Endothelial cell of umbilical vein (primary cell): ENCODE measurements at regions not wholly inside any gene's neighbourhood (a gene's known extent, or its start where the extent isn't known, plus 50 kb on each side); places are given as distances from the start of the nearest gene placed in this dataset.

Experiments used
- BruUV-seq: library from RNA; stranded (reverse); fragments of 400-500 nt; replicated peaks from 2 replicates; lab custom pipeline; 2021; lab: Mats Ljungman, UMichigan
- CTCF ChIA-PET: fragments of 300-600, 350-600 bp; sonication (Branson Sonifier 250); formaldehyde crosslinking; loops from one replicate; lab custom pipeline; 2021; ENCODE audit warnings: antibody characterized with exemption, inconsistent platforms; lab: Charles Lee
- POLR2A ChIA-PET: fragments of 300-600, 350-600 bp; sonication (Branson Sonifier 250); formaldehyde crosslinking; loops from one replicate; lab custom pipeline; 2021; ENCODE audit warnings: antibody characterized with exemption, inconsistent platforms; lab: Charles Lee
- DNase-seq: peaks from one replicate; pipeline ENCODE4 v3.0.0-alpha.2; 2011; ENCODE audit warnings: low read depth, low spot score
- FAIRE-seq: peaks from 2 replicates; lab custom pipeline; 2011; peaks lifted over from hg19 to GRCh38; lab: Jason Lieb, UNC
- H2AFZ ChIP-seq: 2 replicates; pipeline ENCODE4 v1.6.0; 2012; ENCODE audit warnings: low read depth, low read length, control low read depth, inconsistent platforms
- H3K27ac ChIP-seq: 2 replicates; pipeline ENCODE4 v1.5.1; 2011; ENCODE audit warnings: low read depth, mild to moderate bottlenecking, control low read depth, low read length, moderate library complexity; ENCODE audit not compliant: insufficient read depth
- H3K27me3 ChIP-seq, 2 experiments: 2 replicates each; pipeline versions ENCODE4 v1.6.0 to v1.6.1; 2011; ENCODE audit warnings: low read length in 2 of 2, mixed read lengths in 1 of 2; ENCODE audit not compliant: control insufficient read depth in 2 of 2, insufficient read depth in 2 of 2
- H3K36me3 ChIP-seq, 2 experiments: 2 replicates in 1 of 2; 3 replicates in 1 of 2; pipeline ENCODE4 v1.5.1; 2011; ENCODE audit warnings: low read length in 2 of 2, mild to moderate bottlenecking in 1 of 2, moderate library complexity in 1 of 2; ENCODE audit not compliant: control insufficient read depth in 2 of 2, insufficient read depth in 2 of 2; ENCODE audit errors: extremely low read depth in 1 of 2
- H3K4me1 ChIP-seq: 3 replicates; pipeline ENCODE4 v1.5.1; 2011; ENCODE audit warnings: mild to moderate bottlenecking, low read length; ENCODE audit not compliant: control insufficient read depth, insufficient read depth; ENCODE audit errors: extremely low read depth
- H3K4me2 ChIP-seq: 2 replicates; pipeline ENCODE4 v1.6.1; 2011; ENCODE audit warnings: low read length, control low read depth, mixed read lengths; ENCODE audit not compliant: insufficient read depth
- H3K4me3 ChIP-seq, 3 experiments: fragments of 200-600 bp in 1 of 3; sonication (generic), shearing (Covaris generic) in 1 of 3; replicated peaks in 1 of 3; 2 replicates each; pipeline ENCODE4 v1.5.1; 2011 to 2016; ENCODE audit warnings: control low read depth in 3 of 3, low read length in 3 of 3, mild to moderate bottlenecking in 2 of 3, inconsistent platforms in 1 of 3, low read depth in 1 of 3, moderate library complexity in 1 of 3; ENCODE audit not compliant: insufficient read depth in 1 of 3
- H3K79me2 ChIP-seq: 2 replicates; pipeline ENCODE4 v1.6.0; 2012; ENCODE audit warnings: low read length, inconsistent platforms; ENCODE audit not compliant: control insufficient read depth, insufficient read depth
- H3K9ac ChIP-seq: replicated peaks from 2 replicates; pipeline ENCODE3; 2011; ENCODE audit warnings: low read length, control low read depth; ENCODE audit not compliant: insufficient read depth; ENCODE audit errors: extremely low read depth
- H3K9me1 ChIP-seq: replicated peaks from 3 replicates; pipeline ENCODE4 v1.6.0; 2011; ENCODE audit warnings: mild to moderate bottlenecking, low read length; ENCODE audit not compliant: control insufficient read depth, insufficient read depth; ENCODE audit errors: extremely low read depth
- H3K9me3 ChIP-seq: replicated peaks from 2 replicates; pipeline ENCODE4 v1.5.1; 2012; ENCODE audit warnings: low read length, inconsistent platforms; ENCODE audit not compliant: control insufficient read depth, insufficient read depth
- H4K20me1 ChIP-seq: replicated peaks from 2 replicates; pipeline ENCODE3; 2011; ENCODE audit warnings: mild to moderate bottlenecking, low read length; ENCODE audit not compliant: control insufficient read depth, insufficient read depth; ENCODE audit errors: extremely low read depth
- EZH2 ChIP-seq: IDR thresholded peaks from 2 replicates; pipeline ENCODE4 v1.6.1; 2012; ENCODE audit warnings: borderline replicate concordance, low read depth, mild to moderate bottlenecking, moderate library complexity, low read length, inconsistent platforms; ENCODE audit not compliant: severe bottlenecking
- FOS ChIP-seq: IDR thresholded peaks from 2 replicates; pipeline ENCODE4 v1.6.1; 2011; ENCODE audit warnings: mild to moderate bottlenecking, low read length, moderate library complexity, borderline replicate concordance; ENCODE audit not compliant: insufficient read depth
- JUN ChIP-seq: IDR thresholded peaks from 2 replicates; pipeline ENCODE4 v1.6.1; 2011; ENCODE audit warnings: borderline replicate concordance, low read depth; ENCODE audit not compliant: insufficient read length, insufficient read depth
- MYC ChIP-seq: IDR thresholded peaks from one replicate; pipeline ENCODE4 v1.6.1; 2011; ENCODE audit warnings: mild to moderate bottlenecking, low read depth, low read length
- POLR2A ChIP-seq: IDR thresholded peaks from 2 replicates; pipeline ENCODE4 v1.6.1; 2012; ENCODE audit warnings: low read depth, mild to moderate bottlenecking, control low read depth, low read length
- POLR2AphosphoS5 ChIP-seq: IDR thresholded peaks from 2 replicates; pipeline ENCODE4 v1.6.1; 2012; ENCODE audit warnings: low read depth, mild to moderate bottlenecking, control low read depth, low read length, moderate library complexity; ENCODE audit not compliant: insufficient read depth
- dilution Hi-C: fragments of 300-500 bp; cut with MboI; formaldehyde crosslinking; loops from one replicate; pipeline ENCODE4 v1.15.0; 2019; ENCODE audit warnings: low sequenced_read_pairs; ENCODE audit not compliant: extremely low pct_ligation_motif_present
- intact Hi-C: fragments of 100-400 bp; cut with micrococcal nuclease; formaldehyde crosslinking; loops from one replicate; pipeline ENCODE4 v1.10.0; 2022
- TF ChIP-seq, protein P1 (sequence below), 2 donors: IDR thresholded peaks; 1 replicate in 1 of 2; 2 replicates in 1 of 2; pipeline ENCODE4 v1.5.1; 2011; ENCODE audit warnings: low read length in 2 of 2, mild to moderate bottlenecking in 2 of 2, moderate library complexity in 2 of 2, control low read depth in 1 of 2, inconsistent platforms in 1 of 2, low read depth in 1 of 2; ENCODE audit not compliant: insufficient read depth in 1 of 2; ENCODE audit errors: extremely low read depth in 1 of 2

DNA sequence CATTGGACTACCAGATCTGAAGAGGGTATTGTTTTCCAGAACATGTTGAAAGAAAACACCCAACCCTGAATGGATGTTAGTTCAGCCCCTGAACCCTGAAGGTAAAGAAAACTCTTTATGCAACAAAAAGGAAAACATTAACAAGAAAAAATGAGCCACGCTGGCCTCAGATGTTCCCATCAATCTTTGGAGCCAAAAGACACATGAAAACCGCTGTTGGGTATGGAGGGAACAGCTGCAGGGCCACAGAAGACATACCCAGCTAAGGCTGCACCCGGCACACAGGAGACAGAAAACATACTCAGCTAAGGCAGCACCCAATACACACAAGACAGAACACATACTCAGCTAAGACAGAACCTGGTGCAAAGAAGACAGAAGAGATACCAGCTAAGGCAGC is 51.3 kb upstream of the GALNT9 start:
- Histone ChIP-seq H3K4me1 (no peaks in the 10 kb centered on the region), H2AFZ (no peak overlapping the region), H3K9me3 (no peaks in the 10 kb centered on the region), H4K20me1 (no peaks in the 10 kb centered on the region), H3K79me2 (no peaks in the 10 kb centered on the region), H3K27ac (no peak overlapping the region), H3K27me3 (peaks cover 2 to 5% of the 10 kb centered on the region in 2 experiments), H3K9ac (no peak overlapping the region), H3K36me3 (no peaks in the 10 kb centered on the region), H3K9me1 (no peaks in the 10 kb centered on the region), H3K4me2 (no peak overlapping the region), H3K4me3 (no peak overlapping the region)
- DNase-seq (no peak), FAIRE-seq (no peak)
- intact Hi-C loops (no loop called here), dilution Hi-C loops (no loop called here)
- ChIA-PET POLR2A (no interaction called here), CTCF (no interaction called here)
- BruUV-seq = no TSS peak
- TF ChIP-seq POLR2AphosphoS5 (no peak), POLR2A (no peak), FOS (no peak)
- TF ChIP-seq, protein P1, sequence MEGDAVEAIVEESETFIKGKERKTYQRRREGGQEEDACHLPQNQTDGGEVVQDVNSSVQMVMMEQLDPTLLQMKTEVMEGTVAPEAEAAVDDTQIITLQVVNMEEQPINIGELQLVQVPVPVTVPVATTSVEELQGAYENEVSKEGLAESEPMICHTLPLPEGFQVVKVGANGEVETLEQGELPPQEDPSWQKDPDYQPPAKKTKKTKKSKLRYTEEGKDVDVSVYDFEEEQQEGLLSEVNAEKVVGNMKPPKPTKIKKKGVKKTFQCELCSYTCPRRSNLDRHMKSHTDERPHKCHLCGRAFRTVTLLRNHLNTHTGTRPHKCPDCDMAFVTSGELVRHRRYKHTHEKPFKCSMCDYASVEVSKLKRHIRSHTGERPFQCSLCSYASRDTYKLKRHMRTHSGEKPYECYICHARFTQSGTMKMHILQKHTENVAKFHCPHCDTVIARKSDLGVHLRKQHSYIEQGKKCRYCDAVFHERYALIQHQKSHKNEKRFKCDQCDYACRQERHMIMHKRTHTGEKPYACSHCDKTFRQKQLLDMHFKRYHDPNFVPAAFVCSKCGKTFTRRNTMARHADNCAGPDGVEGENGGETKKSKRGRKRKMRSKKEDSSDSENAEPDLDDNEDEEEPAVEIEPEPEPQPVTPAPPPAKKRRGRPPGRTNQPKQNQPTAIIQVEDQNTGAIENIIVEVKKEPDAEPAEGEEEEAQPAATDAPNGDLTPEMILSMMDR (IDR thresholded peaks at IDR 0.05; ENCODE audit: extremely low read depth in 1 of 2, insufficient read depth in 1 of 2, low read depth in 1 of 2, low read length in 2 of 2) = no peak

DNA sequence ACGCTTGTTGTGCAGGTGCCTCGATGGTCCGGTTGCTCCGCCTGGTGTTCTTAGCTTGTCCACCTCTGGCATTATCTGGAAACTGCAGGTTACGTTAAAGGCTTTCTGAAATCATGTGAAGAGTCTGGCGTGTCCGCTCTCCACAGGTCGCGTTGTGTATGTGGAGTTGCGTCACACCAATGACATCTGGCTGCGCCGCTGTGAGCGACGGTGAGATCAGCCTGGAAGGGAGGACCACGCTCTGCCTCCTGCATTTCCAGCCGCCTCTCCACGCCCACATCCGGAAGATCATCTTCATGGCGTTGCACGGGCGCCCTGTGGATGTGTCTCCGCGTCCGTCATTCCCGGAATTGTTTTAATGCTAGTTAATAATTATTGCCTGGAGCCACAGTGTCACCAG is 50.6 kb upstream of the GALNT9 start:
- no peaks in the 10 kb centered on the region for H3K9me3 ChIP-seq
- CTCF ChIA-PET = no interaction called here
- POLR2A ChIA-PET = no interaction called here
- H3K9me1 ChIP-seq = no peaks in the 10 kb centered on the region
- no peak overlapping the region for H3K9ac ChIP-seq
- dilution Hi-C loops (no loop called here), intact Hi-C loops (no loop called here)
- no peaks in the 10 kb centered on the region for H3K79me2 ChIP-seq
- H3K27me3 ChIP-seq = peaks cover 2 to 5% of the 10 kb centered on the region in 2 experiments
- TF ChIP-seq EZH2 = no peak
- TF ChIP-seq MYC = no peak
- TF ChIP-seq JUN = no peak
- TF ChIP-seq POLR2AphosphoS5 = no peak
- H3K27ac ChIP-seq = no peak overlapping the region
- FAIRE-seq (no peak), DNase-seq (no peak)
- no peak overlapping the region for H2AFZ ChIP-seq
- H3K4me2 ChIP-seq = no peak overlapping the region
- H4K20me1 ChIP-seq = no peaks in the 10 kb centered on the region
- no peaks in the 10 kb centered on the region for H3K4me1 ChIP-seq
- BruUV-seq = no TSS peak
- no peaks in the 10 kb centered on the region for H3K36me3 ChIP-seq
- H3K4me3 ChIP-seq = no peak overlapping the region
